ENCODE measurements at regions not wholly inside any gene's neighbourhood (a gene's known extent, or its start where the extent isn't known, plus 50 kb on each side); places are given as distances from the start of the nearest gene placed in this dataset.

- H3K27ac ChIP-seq = no peak overlapping the region
- TF ChIP-seq CTCF (conservative IDR thresholded peaks at IDR 0.05) = no peak
These were observed 140.7 kb downstream of the KCTD12 start for GRCh38 chr13:76745261-76746200.

GRCh38 chr13:76741624-76742023 lies 144.6 kb downstream of the KCTD12 start:
- H3K27ac ChIP-seq = no peak overlapping the region
- no peak for TF ChIP-seq CTCF (conservative IDR thresholded peaks at IDR 0.05)

- TF ChIP-seq CTCF (conservative IDR thresholded peaks at IDR 0.05) = no peak
- H3K27ac ChIP-seq = no peak overlapping the region
These were observed 145.2 kb downstream of the KCTD12 start for GRCh38 chr13:76741046-76741445.

- no peak overlapping the region for H3K27ac ChIP-seq
- TF ChIP-seq CTCF (conservative IDR thresholded peaks at IDR 0.05) = no peak
These were observed 147.6 kb downstream of the KCTD12 start for GRCh38 chr13:76738616-76739015.

GRCh38 chr13:76737526-76737925 lies 148.7 kb downstream of the KCTD12 start:
- TF ChIP-seq CTCF (conservative IDR thresholded peaks at IDR 0.05) = no peak
- no peak overlapping the region for H3K27ac ChIP-seq

- H3K27ac ChIP-seq = no peak overlapping the region
- TF ChIP-seq CTCF (conservative IDR thresholded peaks at IDR 0.05) = no peak
These were observed 150.6 kb downstream of the KCTD12 start for GRCh38 chr13:76735641-76736040.

- no peak for TF ChIP-seq CTCF (conservative IDR thresholded peaks at IDR 0.05)
- H3K27ac ChIP-seq = no peak overlapping the region
These were observed 152.5 kb downstream of the KCTD12 start for GRCh38 chr13:76733671-76734070.

Measured in VCaP (cell line).